ENCODE measurements at regions not wholly inside any gene's neighbourhood (a gene's known extent, or its start where the extent isn't known, plus 50 kb on each side); places are given as distances from the start of the nearest gene placed in this dataset.
"Not testable (repeated sequence)": the region's sequence is repeated elsewhere in the genome, so short reads cannot be mapped to it uniquely, and the experiment has no call there.

GRCh38 chr1:60848583-60849188 lies 233.7 kb upstream of the NFIA start:
- DNase-seq: no peak

- DNase-seq: no peak
These were observed 234.3 kb upstream of the NFIA start for GRCh38 chr1:60847855-60848582.

GRCh38 chr1:60847391-60847790 lies 235.0 kb upstream of the NFIA start:
- DNase-seq: no peak

- not testable (repeated sequence) for DNase-seq
These were observed 236.7 kb upstream of the NFIA start for GRCh38 chr1:60845659-60846058.

- no peak for DNase-seq
These were observed 240.1 kb upstream of the NFIA start for GRCh38 chr1:60842304-60842703.

- no peak for DNase-seq
These were observed 241.0 kb upstream of the NFIA start for GRCh38 chr1:60841116-60842046.

- not testable (repeated sequence) for DNase-seq
These were observed 241.9 kb upstream of the NFIA start for GRCh38 chr1:60840476-60840875.

- DNase-seq: no peak
These were observed 246.7 kb upstream of the NFIA start for GRCh38 chr1:60835649-60836048.

GRCh38 chr1:60833173-60833572 lies 249.2 kb upstream of the NFIA start:
- no peak for DNase-seq

- no peak for DNase-seq
These were observed 250.0 kb upstream of the NFIA start for GRCh38 chr1:60832367-60832766.

GRCh38 chr1:60831780-60832179 lies 250.6 kb upstream of the NFIA start:
- DNase-seq: no peak

- DNase-seq: no peak
These were observed 253.4 kb upstream of the NFIA start for GRCh38 chr1:60828944-60829343.

GRCh38 chr1:60826320-60827094 lies 255.9 kb upstream of the NFIA start:
- DNase-seq: no peak

- no peak for DNase-seq
These were observed 256.8 kb upstream of the NFIA start for GRCh38 chr1:60825593-60825992.

GRCh38 chr1:60823151-60823550 lies 259.2 kb upstream of the NFIA start:
- no peak for DNase-seq

GRCh38 chr1:60822252-60822651 lies 260.1 kb upstream of the NFIA start:
- no peak for DNase-seq

- no peak for DNase-seq
These were observed 261.2 kb upstream of the NFIA start for GRCh38 chr1:60821156-60821555.

GRCh38 chr1:60818969-60819701 lies 263.2 kb upstream of the NFIA start:
- DNase-seq: no peak

- DNase-seq: no peak
These were observed 269.3 kb upstream of the NFIA start for GRCh38 chr1:60813071-60813470.

GRCh38 chr1:60809204-60809980 lies 273.0 kb upstream of the NFIA start:
- DNase-seq: no peak

GRCh38 chr1:60808676-60809075 lies 273.7 kb upstream of the NFIA start:
- no peak for DNase-seq

Data from stimulated activated naive CD4-positive, alpha-beta T cell treated with Interleukin-2 at 50 U/mL for 16 hours (primary cell).